RWPE1 (cell line): ENCODE measurements at regions not wholly inside any gene's neighbourhood (a gene's known extent, or its start where the extent isn't known, plus 50 kb on each side); places are given as distances from the start of the nearest gene placed in this dataset.

Experiments used
- CTCF ChIA-PET: fragments of 350-600 bp; sonication (Branson Sonifier 250); formaldehyde crosslinking; extraction: SDS; loops from one replicate; lab custom pipeline; 2021; lab: Yijun Ruan, JAX
- POLR2A ChIA-PET: fragments of 400-600 bp; formaldehyde crosslinking; extraction: SDS; loops from one replicate; lab custom pipeline; 2020; ENCODE audit warnings: antibody characterized with exemption; ENCODE audit not compliant: low non-redundant PET; lab: Yijun Ruan, JAX
- DNase-seq: peaks from one replicate; pipeline ENCODE4 v3.0.0; 2012; ENCODE audit warnings: low spot score
- H3K27ac ChIP-seq: fragments of 450-650 bp; 2 replicates; pipeline ENCODE4 v1.5.1; 2017
- CTCF ChIP-seq: fragments of 450-650 bp; conservative IDR thresholded peaks from 2 replicates; pipeline ENCODE4 v1.5.1; 2017; ENCODE audit warnings: low read depth, mild to moderate bottlenecking

GRCh38 chr1:90509225-90510048 is 207.7 kb downstream of the BARHL2 start:
- no peak for TF ChIP-seq CTCF
- ChIA-PET POLR2A (no interaction called here), CTCF (no interaction called here)
- no peak overlapping the region for H3K27ac ChIP-seq
- no peak for DNase-seq

DNA sequence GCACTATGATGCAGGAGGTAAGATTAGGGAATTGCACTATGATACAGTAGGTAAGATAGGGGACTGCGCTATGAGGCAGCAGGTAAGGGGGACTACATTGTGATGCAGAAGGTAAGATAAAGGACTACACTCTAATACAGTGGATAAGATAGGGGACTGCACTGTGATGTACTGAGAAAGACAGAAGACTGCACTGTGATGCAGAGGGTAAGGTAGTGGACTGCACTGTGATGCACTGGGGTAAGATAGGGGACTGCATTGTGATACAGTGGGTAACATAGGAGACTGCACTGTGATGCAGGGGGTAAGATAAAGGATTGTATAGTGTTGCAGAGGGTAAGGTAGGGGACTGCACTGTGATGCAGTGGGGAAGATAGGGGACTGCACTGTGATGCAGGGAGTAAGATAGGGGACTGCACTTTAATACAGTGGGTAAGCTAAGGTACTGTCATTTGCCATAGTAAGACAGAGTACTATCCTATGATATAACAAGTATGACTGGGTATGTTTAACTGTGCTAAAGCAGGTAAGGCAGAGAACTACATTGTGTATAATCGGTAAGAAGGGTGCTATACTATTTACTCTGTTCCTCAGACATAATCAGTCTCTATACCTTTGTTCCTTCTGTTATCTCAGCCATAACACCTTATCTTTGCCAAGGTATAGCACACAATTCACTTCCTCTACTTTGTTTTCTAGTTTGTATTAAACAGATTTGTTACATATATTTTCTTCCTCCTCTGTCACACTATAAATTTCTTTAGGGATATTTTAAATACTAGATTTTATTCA is 208.5 kb downstream of the BARHL2 start:
- ChIA-PET POLR2A (no interaction called here), CTCF (no interaction called here)
- DNase-seq: no peak
- TF ChIP-seq CTCF: no peak
- H3K27ac ChIP-seq: no peak overlapping the region

GRCh38 chr1:90507173-90507572 is 209.9 kb downstream of the BARHL2 start:
- CTCF ChIA-PET: no interaction called here
- TF ChIP-seq CTCF: no peak
- DNase-seq: no peak
- POLR2A ChIA-PET: no interaction called here
- no peak overlapping the region for H3K27ac ChIP-seq

- CTCF ChIA-PET: no interaction called here
- TF ChIP-seq CTCF: no peak
- no peak for DNase-seq
- POLR2A ChIA-PET: no interaction called here
- H3K27ac ChIP-seq: no peak overlapping the region
Measured at GRCh38 chr1:90505806-90506205, 211.3 kb downstream of the BARHL2 start.

GRCh38 chr1:90504509-90504908 is 212.6 kb downstream of the BARHL2 start:
- ChIA-PET POLR2A (no interaction called here), CTCF (no interaction called here)
- no peak overlapping the region for H3K27ac ChIP-seq
- no peak for TF ChIP-seq CTCF
- no peak for DNase-seq

DNA sequence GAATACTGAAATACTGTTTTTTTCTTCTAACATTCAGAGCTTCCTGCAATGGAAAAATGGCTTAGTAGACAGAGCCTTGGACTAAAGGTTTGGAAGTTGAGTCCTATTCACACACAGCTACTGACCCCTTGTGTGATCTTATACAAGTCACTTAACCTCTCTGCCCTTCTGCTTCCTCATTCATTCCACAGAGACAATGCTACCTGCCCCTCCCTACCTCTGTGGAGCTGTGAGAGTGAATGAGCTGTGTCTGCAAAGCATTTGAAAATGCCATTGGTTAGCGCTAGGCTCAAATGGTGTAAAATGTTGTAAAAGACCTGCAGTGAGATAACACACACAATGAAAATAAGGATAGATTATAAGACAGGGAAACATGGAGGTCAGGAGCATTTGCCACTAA is 214.4 kb downstream of the BARHL2 start:
- CTCF ChIA-PET: no interaction called here
- H3K27ac ChIP-seq: no peak overlapping the region
- no peak for TF ChIP-seq CTCF
- POLR2A ChIA-PET: no interaction called here
- no peak for DNase-seq
